Smooth muscle cell (in vitro differentiated cells): ENCODE measurements at regions not wholly inside any gene's neighbourhood (a gene's known extent, or its start where the extent isn't known, plus 50 kb on each side); places are given as distances from the start of the nearest gene placed in this dataset.

ENCODE experiments used
- DNase-seq: peaks from one replicate; lab custom pipeline; 2025; ENCODE audit not compliant: unreplicated experiment; lab: John Stamatoyannopoulos, UW
- H2AFZ ChIP-seq: fragments of 200-600 bp; sonication (generic); 2 replicates; pipeline ENCODE4 v1.6.0; 2016; ENCODE audit warnings: antibody characterized with exemption, low read depth, mild to moderate bottlenecking
- H3F3A ChIP-seq: fragments of 200-600 bp; sonication (generic); 2 replicates; pipeline ENCODE4 v1.6.0; 2017; ENCODE audit warnings: antibody characterized with exemption, low read depth
- H3K27ac ChIP-seq: fragments of 200-600 bp; sonication (generic); 2 replicates; pipeline ENCODE4 v1.5.1; 2016; ENCODE audit warnings: low read depth, mild to moderate bottlenecking
- H3K27me3 ChIP-seq: fragments of 200-600 bp; sonication (generic); 2 replicates; pipeline ENCODE4 v1.6.1; 2016; ENCODE audit warnings: low read depth, mild to moderate bottlenecking
- H3K36me3 ChIP-seq: fragments of 200-600 bp; sonication (generic); 2 replicates; pipeline ENCODE4 v1.5.1; 2016; ENCODE audit warnings: low read depth
- H3K4me1 ChIP-seq: fragments of 200-600 bp; sonication (generic); 2 replicates; pipeline ENCODE4 v1.5.1; 2016; ENCODE audit warnings: low read depth
- H3K4me2 ChIP-seq: fragments of 200-600 bp; sonication (generic); 2 replicates; pipeline ENCODE4 v1.6.0; 2016; ENCODE audit warnings: mild to moderate bottlenecking
- H3K4me3 ChIP-seq: fragments of 200-600 bp; sonication (generic); 2 replicates; pipeline ENCODE4 v1.5.1; 2016; ENCODE audit warnings: mild to moderate bottlenecking
- H3K79me2 ChIP-seq: fragments of 200-600 bp; sonication (generic); 2 replicates; pipeline ENCODE4 v1.6.0; 2016; ENCODE audit warnings: low read depth, mild to moderate bottlenecking
- H3K9ac ChIP-seq: fragments of 200-600 bp; sonication (generic); 2 replicates; pipeline ENCODE4 v1.6.0; 2016; ENCODE audit warnings: low read depth
- H3K9me3 ChIP-seq: fragments of 200-600 bp; sonication (generic); replicated peaks from 2 replicates; pipeline ENCODE4 v1.5.1; 2016; ENCODE audit warnings: low read depth
- H4K20me1 ChIP-seq: fragments of 200-600 bp; sonication (generic); 2 replicates; pipeline ENCODE4 v1.6.0; 2016; ENCODE audit warnings: low read depth
- CTCF ChIP-seq: fragments of 200-600 bp; sonication (generic); IDR thresholded peaks from 2 replicates; pipeline ENCODE4 v1.5.1; 2017; ENCODE audit warnings: borderline replicate concordance, mild to moderate bottlenecking, antibody characterized with exemption; ENCODE audit not compliant: insufficient read depth, poor library complexity, severe bottlenecking
- WGBS: methylation state at CpG from one replicate; pipeline ENCODE4 v1.1.7; 2016; ENCODE audit warnings: low lambda C conversion rate; 5-methylcytosine and 5-hydroxymethylcytosine counted together

DNA sequence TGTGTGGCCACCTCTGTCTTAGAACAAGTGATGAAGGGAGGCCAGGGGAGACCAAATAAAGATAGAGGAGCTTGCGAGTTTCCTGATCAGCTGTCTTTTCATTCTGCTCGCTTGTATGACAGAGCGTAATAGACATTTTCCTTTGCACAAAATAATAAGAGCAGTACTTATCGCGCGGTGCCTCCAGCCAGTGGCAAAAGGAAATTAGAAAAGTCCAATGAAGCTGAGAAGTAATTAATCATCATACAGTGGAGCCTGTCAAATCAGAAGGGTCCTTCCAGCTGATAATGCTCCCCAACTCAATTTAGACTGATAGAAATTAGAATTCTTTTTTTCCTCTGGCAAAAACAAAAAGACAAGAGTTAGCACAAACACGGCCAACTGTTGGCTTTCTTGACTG, 307.0 kb upstream of the IRX5 start:
- TF ChIP-seq CTCF = no peak
- peaks cover 13% of the 10 kb centered on the region for H3K27me3 ChIP-seq
- H3F3A ChIP-seq = no peaks in the 10 kb centered on the region
- H3K4me1 ChIP-seq = no peaks in the 10 kb centered on the region
- no peak overlapping the region for H3K9ac ChIP-seq
- H3K36me3 ChIP-seq = no peaks in the 10 kb centered on the region
- H3K9me3 ChIP-seq = no peaks in the 10 kb centered on the region
- no peak for DNase-seq
- H3K27ac ChIP-seq = no peak overlapping the region
- no peak overlapping the region for H3K4me3 ChIP-seq
- no peaks in the 10 kb centered on the region for H3K79me2 ChIP-seq
- H2AFZ ChIP-seq = no peak overlapping the region
- H3K4me2 ChIP-seq = no peak overlapping the region
- 94% methylated on average over 7 of the region's 7 CpGs for WGBS
- no peaks in the 10 kb centered on the region for H4K20me1 ChIP-seq

- no peak for TF ChIP-seq CTCF
- WGBS = 91% methylated on average over 3 of the region's 3 CpGs
- Histone ChIP-seq H3F3A (no peaks in the 10 kb centered on the region), H3K9ac (no peak overlapping the region), H3K27me3 (peaks cover 40% of the 10 kb centered on the region), H2AFZ (no peak overlapping the region), H4K20me1 (no peaks in the 10 kb centered on the region), H3K4me2 (no peak overlapping the region), H3K36me3 (no peaks in the 10 kb centered on the region), H3K79me2 (no peaks in the 10 kb centered on the region), H3K4me3 (no peak overlapping the region), H3K27ac (no peak overlapping the region), H3K9me3 (no peaks in the 10 kb centered on the region), H3K4me1 (no peaks in the 10 kb centered on the region)
- DNase-seq = no peak
These were observed 310.5 kb upstream of the IRX5 start for GRCh38 chr16:54620197-54620596.

DNA sequence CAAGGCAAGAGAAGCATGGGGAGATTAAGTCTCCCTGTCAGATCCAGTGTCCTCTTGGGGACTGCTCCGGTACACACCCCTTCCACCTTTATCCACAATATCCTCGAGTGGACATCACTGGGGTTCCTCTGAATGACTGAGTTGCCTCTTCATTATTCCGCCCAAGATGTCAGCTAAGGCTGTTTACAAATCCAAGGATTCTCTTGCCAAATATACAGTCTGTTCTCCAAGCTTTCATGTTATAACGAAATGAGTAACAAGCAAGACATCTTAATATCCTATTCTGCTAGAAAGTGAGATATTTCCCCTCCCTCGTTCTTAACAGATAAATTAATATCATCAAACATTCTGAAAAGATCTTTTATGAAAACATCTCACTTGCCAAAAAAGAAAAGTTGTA, 314.1 kb upstream of the IRX5 start:
- no peak overlapping the region for H3K4me3 ChIP-seq
- DNase-seq = no peak
- no peaks in the 10 kb centered on the region for H3K9me3 ChIP-seq
- TF ChIP-seq CTCF = no peak
- H3K4me1 ChIP-seq = no peaks in the 10 kb centered on the region
- H3K79me2 ChIP-seq = no peaks in the 10 kb centered on the region
- H3K9ac ChIP-seq = no peak overlapping the region
- H3K27me3 ChIP-seq = peaks cover 29% of the 10 kb centered on the region
- no peaks in the 10 kb centered on the region for H4K20me1 ChIP-seq
- no peaks in the 10 kb centered on the region for H3K36me3 ChIP-seq
- H3K4me2 ChIP-seq = no peak overlapping the region
- H3F3A ChIP-seq = no peaks in the 10 kb centered on the region
- no peak overlapping the region for H2AFZ ChIP-seq
- no peak overlapping the region for H3K27ac ChIP-seq
- WGBS = 83% methylated on average over 5 of the region's 5 CpGs

DNA sequence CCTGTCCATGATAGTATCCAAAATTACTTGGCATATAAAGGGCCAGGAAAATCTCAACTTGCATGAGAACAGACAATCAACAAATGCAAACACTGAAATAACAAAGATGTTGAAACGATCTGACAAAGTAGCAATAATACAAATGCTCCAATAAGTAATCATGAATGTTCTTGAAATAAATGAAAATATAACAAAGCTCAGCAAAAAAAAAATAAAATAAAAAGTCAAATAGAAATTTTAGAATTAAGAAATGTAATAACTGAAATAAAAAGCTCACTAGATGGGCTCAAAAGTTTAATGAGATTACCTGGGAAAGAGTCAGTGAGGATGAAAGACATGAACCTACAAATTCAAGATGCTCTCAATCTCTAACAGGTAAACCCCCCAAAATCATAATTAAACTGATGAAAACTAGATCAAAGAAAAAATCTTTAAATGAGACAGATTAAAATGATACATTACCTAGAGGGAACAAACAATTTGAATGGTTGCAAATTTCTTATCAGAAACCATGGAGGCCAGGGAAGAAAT, 319.0 kb upstream of the IRX3 start:
- no peak overlapping the region for H2AFZ ChIP-seq
- H3K4me1 ChIP-seq = no peaks in the 10 kb centered on the region
- no peaks in the 10 kb centered on the region for H4K20me1 ChIP-seq
- peaks cover 5% of the 10 kb centered on the region for H3K9me3 ChIP-seq
- H3K27ac ChIP-seq = no peak overlapping the region
- no peak for TF ChIP-seq CTCF
- H3K27me3 ChIP-seq = no peaks in the 10 kb centered on the region
- no peaks in the 10 kb centered on the region for H3K79me2 ChIP-seq
- H3K4me3 ChIP-seq = no peak overlapping the region
- no peak overlapping the region for H3K9ac ChIP-seq
- no peaks in the 10 kb centered on the region for H3K36me3 ChIP-seq
- H3F3A ChIP-seq = no peaks in the 10 kb centered on the region
- no peak for DNase-seq
- no peak overlapping the region for H3K4me2 ChIP-seq
- 86% methylated on average over 1 of the region's 1 CpG for WGBS
